CD4-positive, alpha-beta memory T cell (primary cell): ENCODE measurements at regions not wholly inside any gene's neighbourhood (a gene's known extent, or its start where the extent isn't known, plus 50 kb on each side); places are given as distances from the start of the nearest gene placed in this dataset.

Experiments
- CTCF ChIA-PET: fragments of 350-600 bp; sonication (Branson Sonifier 250); formaldehyde crosslinking; loops from one replicate; lab custom pipeline; 2021; ENCODE audit warnings: inconsistent platforms; ENCODE audit not compliant: partially characterized antibody; lab: Charles Lee
- POLR2A ChIA-PET: fragments of 350-600 bp; sonication (Branson Sonifier 250); formaldehyde crosslinking; loops from one replicate; lab custom pipeline; 2021; ENCODE audit not compliant: partially characterized antibody; lab: Charles Lee
- DNase-seq, 5 donors: peaks; one replicate each; pipeline versions ENCODE4 v3.0.0 to v3.0.0-alpha.2; 2020 to 2022; ENCODE audit warnings: mixed read lengths in 1 of 5
- H3K27ac ChIP-seq: one replicate; pipeline ENCODE4 v1.7.0; 2013; ENCODE audit warnings: low read depth, low read length
- H3K27me3 ChIP-seq: 2 replicates; pipeline ENCODE4 v1.7.0; 2013; ENCODE audit warnings: mild to moderate bottlenecking, low read length, moderate library complexity; ENCODE audit not compliant: insufficient read depth
- H3K36me3 ChIP-seq: 2 replicates; pipeline ENCODE4 v1.7.0; 2013; ENCODE audit warnings: mild to moderate bottlenecking, low read length, moderate library complexity; ENCODE audit not compliant: insufficient read depth
- H3K4me1 ChIP-seq: 2 replicates; pipeline ENCODE4 v1.7.0; 2013; ENCODE audit warnings: mild to moderate bottlenecking, low read length, moderate library complexity; ENCODE audit not compliant: insufficient read depth
- H3K4me3 ChIP-seq, 2 donors: one replicate each; pipeline ENCODE4 v1.7.0; 2013; ENCODE audit warnings: low read length in 2 of 2, mild to moderate bottlenecking in 1 of 2
- H3K9me3 ChIP-seq, 2 donors: one replicate each; pipeline ENCODE4 v1.7.0; 2013; ENCODE audit warnings: low read length in 2 of 2, control low read depth in 1 of 2; ENCODE audit not compliant: control insufficient read depth in 1 of 2
- H3K27ac Mint-ChIP-seq, 7 donors: one replicate each; pipeline ENCODE4 v1.8.0; 2020 to 2021; ENCODE audit warnings: mixed read lengths in 7 of 7, mild to moderate bottlenecking in 6 of 7, inconsistent platforms in 3 of 7, moderate library complexity in 3 of 7
- H3K27me3 Mint-ChIP-seq, 2 donors: one replicate each; pipeline ENCODE4 v1.8.0; 2020 to 2021; ENCODE audit warnings: mixed read lengths in 2 of 2
- H3K36me3 Mint-ChIP-seq, 2 donors: one replicate each; pipeline ENCODE4 v1.8.0; 2020 to 2021; ENCODE audit warnings: mixed read lengths in 2 of 2, inconsistent platforms in 1 of 2, mild to moderate bottlenecking in 1 of 2
- H3K4me1 Mint-ChIP-seq, 4 donors: one replicate each; pipeline ENCODE4 v1.8.0; 2020 to 2021; ENCODE audit warnings: mixed read lengths in 4 of 4, mild to moderate bottlenecking in 1 of 4
- H3K4me3 Mint-ChIP-seq, 8 donors: one replicate each; pipeline ENCODE4 v1.8.0; 2020 to 2021; ENCODE audit warnings: mixed read lengths in 8 of 8, mild to moderate bottlenecking in 7 of 8, moderate library complexity in 6 of 8, inconsistent platforms in 3 of 8
- H3K9me3 Mint-ChIP-seq, 8 donors: one replicate each; pipeline ENCODE4 v1.8.0; 2020 to 2021; ENCODE audit warnings: mixed read lengths in 8 of 8, mild to moderate bottlenecking in 5 of 8, inconsistent platforms in 3 of 8, moderate library complexity in 1 of 8
- intact Hi-C: fragments of 100-400 bp; cut with micrococcal nuclease; formaldehyde crosslinking; loops from one replicate; pipeline ENCODE4 v1.15.1; 2023

DNA sequence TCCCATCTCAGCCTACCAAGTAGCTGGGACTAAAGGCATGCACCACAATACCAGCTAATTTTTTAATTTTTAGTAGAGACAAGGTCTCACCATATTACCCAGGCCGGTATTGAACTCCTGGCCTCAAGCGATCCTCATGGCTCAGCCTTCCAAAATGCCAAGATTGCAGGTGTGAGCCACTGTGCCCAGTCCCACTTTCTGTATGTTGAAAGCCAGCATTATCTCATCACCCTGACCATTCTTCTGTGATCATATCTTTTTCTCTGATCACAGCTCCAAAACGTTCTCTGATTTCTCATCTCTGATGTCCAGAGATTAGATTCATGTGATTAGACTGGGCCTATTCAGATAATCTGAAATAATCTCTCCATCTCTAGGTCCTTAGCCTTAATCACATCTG is 337.7 kb downstream of the TPBG start:
- Mint-ChIP-seq H3K9me3 (peaks cover 0 to 8% (median 4%) of the 10 kb centered on the region in 8 donors), H3K36me3 (no peaks in the 10 kb centered on the region), H3K27me3 (peaks cover 0 to 1% of the 10 kb centered on the region in 2 donors), H3K4me3 (no peak overlapping the region), H3K27ac (no peak overlapping the region), H3K4me1 (no peaks in the 10 kb centered on the region)
- CTCF ChIA-PET: no interaction called here
- no peaks in the 10 kb centered on the region for H3K27me3 ChIP-seq
- no peaks in the 10 kb centered on the region for H3K36me3 ChIP-seq
- no peak overlapping the region for H3K27ac ChIP-seq
- DNase-seq: no peak
- POLR2A ChIA-PET: no interaction called here
- H3K4me3 ChIP-seq: no peak overlapping the region
- intact Hi-C loops: no loop called here
- no peaks in the 10 kb centered on the region for H3K9me3 ChIP-seq
- H3K4me1 ChIP-seq: no peaks in the 10 kb centered on the region

DNA sequence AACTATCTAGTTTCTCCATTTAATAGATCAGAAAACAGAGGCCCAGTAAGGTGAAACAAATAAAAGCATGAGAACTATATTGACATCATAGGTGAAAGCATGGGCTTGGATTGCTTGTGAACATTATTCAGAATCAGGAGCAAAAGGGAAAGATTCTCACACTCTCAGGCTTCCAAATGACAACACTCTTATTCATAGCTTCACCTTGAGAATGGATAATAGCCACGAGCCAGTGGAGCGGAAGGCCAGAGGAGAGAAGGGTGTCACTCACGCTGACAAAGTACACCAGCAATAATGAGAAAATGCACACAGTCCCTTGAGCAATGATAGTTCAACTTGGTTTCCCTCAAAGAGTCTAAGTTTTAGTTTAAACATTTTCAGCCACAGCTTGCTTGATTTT is 339.0 kb downstream of the TPBG start:
- Mint-ChIP-seq H3K36me3 (no peaks in the 10 kb centered on the region), H3K4me1 (no peaks in the 10 kb centered on the region), H3K9me3 (peaks cover 0 to 9% (median 6%) of the 10 kb centered on the region in 8 donors), H3K27me3 (peaks cover 0 to 1% of the 10 kb centered on the region in 2 donors), H3K4me3 (no peak overlapping the region), H3K27ac (no peak overlapping the region)
- Histone ChIP-seq H3K27me3 (no peaks in the 10 kb centered on the region), H3K4me1 (no peaks in the 10 kb centered on the region), H3K36me3 (no peaks in the 10 kb centered on the region), H3K9me3 (no peaks in the 10 kb centered on the region), H3K27ac (no peak overlapping the region), H3K4me3 (no peak overlapping the region)
- ChIA-PET POLR2A (no interaction called here), CTCF (no interaction called here)
- intact Hi-C loops: no loop called here
- DNase-seq: no peak

DNA sequence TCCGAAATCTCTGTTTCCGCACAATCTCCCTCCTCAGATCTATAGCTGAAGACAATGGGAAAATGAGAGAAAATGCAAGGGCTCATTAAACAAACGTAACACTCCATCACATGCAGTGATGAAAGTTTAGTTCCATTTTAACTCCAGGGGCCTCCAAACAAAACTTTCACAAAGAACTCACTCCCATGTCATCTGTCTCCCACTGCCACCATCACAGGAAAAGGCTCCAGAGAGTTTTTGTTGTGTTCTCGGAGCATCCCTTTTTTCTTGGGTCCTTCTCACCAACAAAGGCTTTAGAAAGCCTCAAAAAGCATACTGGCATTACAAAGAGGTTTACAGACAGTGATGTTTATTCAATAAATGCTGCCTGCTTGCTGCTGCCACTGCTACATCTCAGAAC is 339.6 kb downstream of the TPBG start:
- H3K27me3 Mint-ChIP-seq: peaks cover 0 to 1% of the 10 kb centered on the region in 2 donors
- no peak overlapping the region for H3K27ac Mint-ChIP-seq
- no peaks in the 10 kb centered on the region for H3K4me1 Mint-ChIP-seq
- CTCF ChIA-PET: no interaction called here
- H3K9me3 ChIP-seq: no peaks in the 10 kb centered on the region
- no peak overlapping the region for H3K4me3 Mint-ChIP-seq
- H3K4me1 ChIP-seq: no peaks in the 10 kb centered on the region
- DNase-seq: no peak
- H3K36me3 Mint-ChIP-seq: no peaks in the 10 kb centered on the region
- H3K9me3 Mint-ChIP-seq: peaks cover 0 to 9% (median 6%) of the 10 kb centered on the region in 8 donors
- POLR2A ChIA-PET: no interaction called here
- no peak overlapping the region for H3K4me3 ChIP-seq
- H3K27ac ChIP-seq: no peak overlapping the region
- H3K36me3 ChIP-seq: no peaks in the 10 kb centered on the region
- intact Hi-C loops: no loop called here
- H3K27me3 ChIP-seq: no peaks in the 10 kb centered on the region

DNA sequence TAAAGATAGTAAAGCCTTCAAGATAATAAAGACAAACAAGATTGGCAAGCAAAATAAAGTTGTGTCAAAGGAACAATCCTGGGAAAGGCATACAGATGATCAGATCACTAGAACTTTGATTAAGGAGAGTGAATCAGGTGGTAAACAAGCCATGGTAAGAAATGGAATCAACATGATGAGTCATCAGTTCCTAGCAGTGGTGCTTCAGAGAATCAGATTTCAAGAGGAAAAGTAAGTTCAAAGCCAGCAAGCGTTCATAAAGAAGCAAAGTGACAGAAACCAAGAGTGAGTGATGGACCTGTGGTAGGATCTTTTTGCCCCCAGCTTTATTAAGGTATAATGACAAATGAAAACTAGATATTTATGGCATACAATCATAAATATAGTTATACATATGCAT is 340.4 kb downstream of the TPBG start:
- CTCF ChIA-PET: no interaction called here
- H3K9me3 Mint-ChIP-seq: peaks cover 0 to 9% (median 6%) of the 10 kb centered on the region in 8 donors
- Histone ChIP-seq H3K36me3 (no peaks in the 10 kb centered on the region), H3K4me1 (no peaks in the 10 kb centered on the region), H3K27ac (no peak overlapping the region), H3K9me3 (no peaks in the 10 kb centered on the region), H3K27me3 (no peaks in the 10 kb centered on the region), H3K4me3 (no peak overlapping the region)
- H3K4me1 Mint-ChIP-seq: no peaks in the 10 kb centered on the region
- POLR2A ChIA-PET: no interaction called here
- H3K27ac Mint-ChIP-seq: no peak overlapping the region
- no peak overlapping the region for H3K4me3 Mint-ChIP-seq
- H3K36me3 Mint-ChIP-seq: no peaks in the 10 kb centered on the region
- intact Hi-C loops: no loop called here
- H3K27me3 Mint-ChIP-seq: peaks cover 0 to 1% of the 10 kb centered on the region in 2 donors
- no peak for DNase-seq

DNA sequence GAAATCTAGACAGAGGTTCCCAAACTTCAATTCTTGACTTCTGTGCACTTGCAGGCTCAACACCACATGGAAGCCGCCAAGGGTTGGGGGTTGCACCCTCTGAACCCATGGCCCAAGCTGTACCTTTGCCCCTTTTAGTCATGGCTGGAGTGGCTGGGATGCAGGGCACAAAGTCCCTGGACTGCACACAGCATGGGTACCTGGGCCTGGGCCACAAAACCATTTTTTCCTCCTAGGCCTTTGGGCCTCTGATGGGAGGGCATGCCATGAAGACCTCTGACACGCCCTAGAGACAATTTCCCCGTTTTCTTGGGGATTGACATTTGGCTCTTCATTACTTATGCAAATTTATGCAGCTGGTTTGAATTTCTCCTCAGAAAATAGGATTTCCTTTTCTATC is 342.0 kb downstream of the TPBG start:
- ChIA-PET CTCF (no interaction called here), POLR2A (no interaction called here)
- H3K9me3 ChIP-seq: no peaks in the 10 kb centered on the region
- H3K27me3 ChIP-seq: no peaks in the 10 kb centered on the region
- peaks cover 0 to 1% of the 10 kb centered on the region in 2 donors for H3K27me3 Mint-ChIP-seq
- no peaks in the 10 kb centered on the region for H3K36me3 Mint-ChIP-seq
- H3K9me3 Mint-ChIP-seq: peaks cover 0 to 9% (median 6%) of the 10 kb centered on the region in 8 donors
- DNase-seq: no peak
- intact Hi-C loops: no loop called here
- no peaks in the 10 kb centered on the region for H3K4me1 ChIP-seq
- H3K36me3 ChIP-seq: no peaks in the 10 kb centered on the region
- no peak overlapping the region for H3K27ac ChIP-seq
- H3K4me3 Mint-ChIP-seq: no peak overlapping the region
- no peak overlapping the region for H3K4me3 ChIP-seq
- H3K27ac Mint-ChIP-seq: no peak overlapping the region
- H3K4me1 Mint-ChIP-seq: no peaks in the 10 kb centered on the region

DNA sequence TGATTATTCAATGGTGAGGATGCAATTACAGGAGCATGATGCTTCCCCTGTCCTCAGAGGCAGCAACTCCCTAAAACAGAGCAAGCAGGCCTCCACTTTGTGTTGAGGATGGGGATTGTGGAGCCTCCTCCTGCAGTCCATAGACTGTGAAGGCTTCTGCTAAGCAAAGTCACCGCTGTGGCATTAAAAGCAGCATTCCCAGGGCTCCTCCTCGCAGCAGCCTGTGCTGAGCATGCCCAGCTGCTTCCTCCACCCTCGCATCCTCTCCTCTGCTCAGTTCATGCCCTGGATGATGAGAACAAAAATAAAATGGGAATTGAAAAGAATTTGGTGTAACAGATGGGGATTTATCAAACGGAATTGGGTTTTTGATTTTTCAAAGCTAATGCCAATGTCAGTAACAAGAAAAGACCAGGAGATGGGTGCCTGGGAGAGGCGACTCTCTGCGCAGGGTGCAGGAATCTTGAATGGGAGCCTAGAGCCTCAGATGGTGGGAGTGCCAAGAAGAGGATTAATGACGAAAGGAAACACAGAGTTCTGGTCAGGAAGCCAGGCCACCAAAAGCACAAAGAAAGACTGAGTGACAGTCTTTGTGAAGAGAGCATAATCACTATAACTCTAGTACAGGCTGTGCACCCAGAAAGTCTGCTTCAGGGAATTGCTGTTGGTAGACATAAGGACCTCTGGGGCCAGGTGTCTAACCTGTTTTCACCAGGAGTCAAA is 347.6 kb downstream of the TPBG start:
- intact Hi-C loops: no loop called here

DNA sequence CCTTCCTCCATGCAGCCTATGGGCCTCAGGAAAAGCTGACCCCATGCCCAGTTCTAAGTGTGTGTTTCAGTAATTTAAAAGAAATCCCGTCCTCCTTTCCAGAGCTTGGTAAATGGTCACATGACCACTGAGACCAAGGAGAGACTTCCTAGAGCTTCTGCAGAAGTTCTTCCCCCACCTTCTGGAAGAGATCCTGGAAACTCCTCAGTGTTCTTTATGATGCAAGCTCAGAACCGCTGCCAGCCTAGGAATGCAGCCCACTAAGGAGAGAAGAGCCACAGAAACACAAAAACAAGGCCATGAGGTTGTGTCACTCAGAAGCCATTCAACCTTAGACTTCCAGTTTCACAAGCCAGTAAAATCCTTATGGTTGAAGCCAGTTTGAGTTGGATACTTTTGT is 348.4 kb downstream of the TPBG start:
- ChIA-PET CTCF (interaction anchor here (0.6 to 2.1 kb wide), 4 partner anchors 10 to 445 kb away, joined by 3 to 11 read pairs (median 3); no protein-coding TSS in a partner anchor), POLR2A (no interaction called here)
- peaks cover 6 to 9% of the 10 kb centered on the region in 2 donors for H3K27me3 Mint-ChIP-seq
- H3K4me3 ChIP-seq: no peak overlapping the region
- H3K36me3 Mint-ChIP-seq: no peaks in the 10 kb centered on the region
- H3K9me3 Mint-ChIP-seq: peaks cover 0 to 12% (median 4%) of the 10 kb centered on the region in 8 donors
- H3K27ac ChIP-seq: no peak overlapping the region
- no peaks in the 10 kb centered on the region for H3K4me1 ChIP-seq
- no peaks in the 10 kb centered on the region for H3K27me3 ChIP-seq
- DNase-seq: no peak
- no peak overlapping the region for H3K27ac Mint-ChIP-seq
- intact Hi-C loops: no loop called here
- no peaks in the 10 kb centered on the region for H3K9me3 ChIP-seq
- H3K4me1 Mint-ChIP-seq: peaks cover 0 to 1% (median 0%) of the 10 kb centered on the region in 4 donors
- H3K4me3 Mint-ChIP-seq: no peak overlapping the region
- H3K36me3 ChIP-seq: no peaks in the 10 kb centered on the region

More for the DNA sequence above, 347.6 kb downstream of the TPBG start:
- peaks cover 0 to 1% (median 0%) of the 10 kb centered on the region in 4 donors for H3K4me1 Mint-ChIP-seq
- H3K9me3 Mint-ChIP-seq: peaks cover 1 to 8% (median 5%) of the 10 kb centered on the region in 8 donors
- no peaks in the 10 kb centered on the region for H3K36me3 ChIP-seq
- no peak overlapping the region for H3K27ac Mint-ChIP-seq
- no peak for DNase-seq
- ChIA-PET POLR2A (no interaction called here), CTCF (interaction anchor here (0.6 to 2.1 kb wide), 2 partner anchors 440 to 444 kb away, joined by 3 to 11 read pairs; no protein-coding TSS in a partner anchor)
- no peaks in the 10 kb centered on the region for H3K4me1 ChIP-seq
- H3K4me3 Mint-ChIP-seq: no peak overlapping the region
- no peak overlapping the region for H3K27ac ChIP-seq
- H3K36me3 Mint-ChIP-seq: no peaks in the 10 kb centered on the region
- H3K4me3 ChIP-seq: no peak overlapping the region
- peaks cover 6 to 9% of the 10 kb centered on the region in 2 donors for H3K27me3 Mint-ChIP-seq
- H3K27me3 ChIP-seq: no peaks in the 10 kb centered on the region
- H3K9me3 ChIP-seq: no peaks in the 10 kb centered on the region
